PC-9 (cell line): ENCODE measurements at regions not wholly inside any gene's neighbourhood (a gene's known extent, or its start where the extent isn't known, plus 50 kb on each side); places are given as distances from the start of the nearest gene placed in this dataset.

ENCODE experiments used
- BruUV-seq: library from RNA; stranded (reverse); fragments of 400-500 nt; replicated peaks from 2 replicates; lab custom pipeline; 2021; lab: Mats Ljungman, UMichigan
- CTCF ChIA-PET: fragments of 300-600 bp; sonication (Branson Sonifier 250); formaldehyde crosslinking; loops from one replicate; lab custom pipeline; 2022; ENCODE audit warnings: antibody characterized with exemption; lab: Charles Lee
- POLR2A ChIA-PET: fragments of 300-600 bp; sonication (Branson Sonifier 250); formaldehyde crosslinking; loops from one replicate; lab custom pipeline; 2022; ENCODE audit warnings: antibody characterized with exemption; ENCODE audit not compliant: unreplicated experiment; lab: Charles Lee
- DNase-seq, 2 experiments: peaks; one replicate each; pipeline versions ENCODE4 v3.0.0 to v3.0.0-alpha.2; 2015 to 2022; ENCODE audit warnings: mixed read lengths in 1 of 2
- H2AFZ ChIP-seq: fragments of 200-600 bp; sonication (generic); 2 replicates; pipeline ENCODE4 v1.8.1; 2017; ENCODE audit warnings: antibody characterized with exemption
- H3F3A ChIP-seq: fragments of 200-600 bp; sonication (generic); 2 replicates; pipeline ENCODE4 v1.8.1; 2017; ENCODE audit warnings: antibody characterized with exemption, mild to moderate bottlenecking, low read depth; ENCODE audit not compliant: insufficient read depth
- H3K27ac ChIP-seq: fragments of 200-600 bp; sonication (generic); 2 replicates; pipeline ENCODE4 v1.6.1; 2016; ENCODE audit warnings: mixed run types
- H3K27me3 ChIP-seq: fragments of 200-600 bp; sonication (generic); 2 replicates; pipeline ENCODE4 v1.6.1; 2016; ENCODE audit warnings: low read depth, mixed run types; ENCODE audit not compliant: insufficient read depth
- H3K36me3 ChIP-seq: fragments of 200-600 bp; sonication (generic); 2 replicates; pipeline ENCODE4 v1.6.1; 2016; ENCODE audit warnings: low read depth, mixed run types
- H3K4me1 ChIP-seq: fragments of 200-600 bp; sonication (generic); replicated peaks from 2 replicates; pipeline ENCODE4 v1.6.1; 2016; ENCODE audit warnings: mixed run types; ENCODE audit not compliant: insufficient read depth
- H3K4me2 ChIP-seq: fragments of 200-600 bp; sonication (generic); 2 replicates; pipeline ENCODE4 v1.6.1; 2017; ENCODE audit warnings: mixed run types
- H3K4me3 ChIP-seq: fragments of 200-600 bp; sonication (generic); 2 replicates; pipeline ENCODE4 v1.6.1; 2016; ENCODE audit warnings: mixed run types
- H3K79me2 ChIP-seq: fragments of 200-600 bp; sonication (generic); 2 replicates; pipeline ENCODE4 v1.6.1; 2017; ENCODE audit warnings: low read depth, mixed run types
- H3K9me2 ChIP-seq: fragments of 200-600 bp; sonication (generic); 2 replicates; pipeline ENCODE4 v1.8.1; 2017; ENCODE audit warnings: mild to moderate bottlenecking; ENCODE audit not compliant: insufficient read depth
- H3K9me3 ChIP-seq: fragments of 200-600 bp; sonication (generic); 2 replicates; pipeline ENCODE4 v1.8.1; 2016; ENCODE audit warnings: low read depth; ENCODE audit not compliant: insufficient read depth
- H4K20me1 ChIP-seq: fragments of 200-600 bp; sonication (generic); 2 replicates; pipeline ENCODE4 v1.8.1; 2017; ENCODE audit not compliant: insufficient read depth
- EZH2 ChIP-seq: fragments of 200-600 bp; sonication (generic); IDR thresholded peaks from 2 replicates; pipeline ENCODE4 v1.8.0; 2017; ENCODE audit warnings: antibody characterized with exemption, low read depth
- intact Hi-C: fragments of 100-400 bp; cut with micrococcal nuclease; formaldehyde crosslinking; loops from one replicate; pipeline ENCODE4 v1.10.0; 2022; ENCODE audit not compliant: unreplicated experiment
- TF ChIP-seq, protein P1 (sequence below): fragments of 200-600 bp; sonication (generic); conservative IDR thresholded peaks from 2 replicates; pipeline ENCODE4 v1.6.1; 2017; ENCODE audit warnings: mixed run types, antibody characterized with exemption, mild to moderate bottlenecking, moderate library complexity

DNA sequence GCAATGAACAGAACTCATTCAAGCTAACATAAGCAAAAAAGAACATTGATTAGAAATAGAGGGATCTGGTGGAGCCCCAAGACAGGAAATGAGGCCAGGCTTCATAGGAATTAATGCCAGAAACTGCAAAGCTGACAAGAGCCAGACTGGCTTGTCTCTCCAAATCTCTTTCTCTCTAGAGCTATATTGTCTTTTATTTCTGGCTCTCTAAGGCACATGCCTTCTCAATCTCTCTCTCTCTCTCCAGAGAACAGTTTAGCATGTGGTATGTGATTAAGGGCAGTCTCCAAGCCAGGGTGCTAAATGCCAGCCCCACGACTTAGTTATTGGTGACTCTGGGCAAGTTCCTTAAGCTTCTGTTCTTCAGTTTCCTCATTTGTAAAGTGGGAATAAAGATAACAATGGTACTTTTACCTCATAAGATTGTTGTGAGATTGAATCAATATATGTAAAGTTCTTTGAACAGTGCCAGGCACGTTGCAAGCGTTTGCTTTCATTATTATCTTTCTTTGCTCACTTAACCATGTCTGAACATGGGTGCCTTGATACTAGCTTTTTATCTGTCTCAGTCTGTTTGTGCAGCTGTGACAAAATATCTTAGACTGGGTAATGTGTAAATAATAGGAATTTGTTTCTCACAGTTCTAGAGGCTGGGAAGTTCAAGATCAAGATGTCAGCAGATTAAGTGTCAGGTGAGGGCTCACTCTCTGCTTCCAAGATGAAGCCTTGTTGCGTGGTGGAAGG, 123.2 kb downstream of the BDH1 start:
- CTCF ChIA-PET, result no interaction called here
- BruUV-seq, result no TSS peak
- H4K20me1 ChIP-seq, result no peaks in the 10 kb centered on the region

DNA sequence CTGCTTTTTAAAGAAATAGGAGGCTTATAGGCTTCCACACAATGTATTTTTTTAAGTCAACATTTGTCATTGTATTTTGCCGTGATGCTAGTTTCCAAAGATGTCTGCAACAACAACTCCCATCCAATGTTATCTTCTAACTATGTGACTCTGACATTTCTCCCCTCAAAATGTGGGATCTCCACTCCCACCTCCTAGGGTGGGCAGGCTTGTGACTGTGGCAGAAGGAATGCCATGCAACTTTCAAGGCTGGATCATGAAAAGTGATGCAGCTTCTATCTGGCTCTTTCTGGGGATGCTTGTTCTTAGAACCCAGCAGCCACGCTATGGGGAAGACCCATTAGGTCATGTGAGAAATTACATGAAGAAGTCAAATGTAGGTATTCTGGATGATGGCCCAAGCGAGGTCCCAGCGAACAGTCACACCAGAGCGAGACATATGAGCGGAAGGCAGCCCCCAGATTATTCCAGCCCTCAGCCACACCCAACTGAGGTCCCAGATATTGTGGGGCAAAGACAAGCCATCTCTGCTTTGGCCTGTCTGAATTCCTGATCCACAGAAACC, 124.3 kb downstream of the BDH1 start:
- CTCF ChIA-PET, result no interaction called here

More for the DNA sequence above, 123.2 kb downstream of the BDH1 start:
- H3K27me3 ChIP-seq, result no peaks in the 10 kb centered on the region
- intact Hi-C loops, result no loop called here
- H3F3A ChIP-seq, result peaks cover 3% of the 10 kb centered on the region; the same call in 1 of the 2 replicates
- no peaks in the 10 kb centered on the region for H3K9me2 ChIP-seq
- H3K4me2 ChIP-seq, result no peak overlapping the region
- no peaks in the 10 kb centered on the region for H3K9me3 ChIP-seq
- no peak overlapping the region for H2AFZ ChIP-seq
- H3K4me3 ChIP-seq, result no peak overlapping the region
- H3K27ac ChIP-seq, result no peak overlapping the region
- DNase-seq, result no peak
- no peaks in the 10 kb centered on the region for H3K36me3 ChIP-seq
- POLR2A ChIA-PET, result interaction anchor here (0.7 kb wide), 1 partner anchor 58 kb away, joined by 5 read pairs; no protein-coding TSS in a partner anchor
- TF ChIP-seq, protein P1, sequence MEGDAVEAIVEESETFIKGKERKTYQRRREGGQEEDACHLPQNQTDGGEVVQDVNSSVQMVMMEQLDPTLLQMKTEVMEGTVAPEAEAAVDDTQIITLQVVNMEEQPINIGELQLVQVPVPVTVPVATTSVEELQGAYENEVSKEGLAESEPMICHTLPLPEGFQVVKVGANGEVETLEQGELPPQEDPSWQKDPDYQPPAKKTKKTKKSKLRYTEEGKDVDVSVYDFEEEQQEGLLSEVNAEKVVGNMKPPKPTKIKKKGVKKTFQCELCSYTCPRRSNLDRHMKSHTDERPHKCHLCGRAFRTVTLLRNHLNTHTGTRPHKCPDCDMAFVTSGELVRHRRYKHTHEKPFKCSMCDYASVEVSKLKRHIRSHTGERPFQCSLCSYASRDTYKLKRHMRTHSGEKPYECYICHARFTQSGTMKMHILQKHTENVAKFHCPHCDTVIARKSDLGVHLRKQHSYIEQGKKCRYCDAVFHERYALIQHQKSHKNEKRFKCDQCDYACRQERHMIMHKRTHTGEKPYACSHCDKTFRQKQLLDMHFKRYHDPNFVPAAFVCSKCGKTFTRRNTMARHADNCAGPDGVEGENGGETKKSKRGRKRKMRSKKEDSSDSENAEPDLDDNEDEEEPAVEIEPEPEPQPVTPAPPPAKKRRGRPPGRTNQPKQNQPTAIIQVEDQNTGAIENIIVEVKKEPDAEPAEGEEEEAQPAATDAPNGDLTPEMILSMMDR, result no peak
- TF ChIP-seq EZH2, result no peak
- H3K4me1 ChIP-seq, result no peaks in the 10 kb centered on the region
- H3K79me2 ChIP-seq, result no peaks in the 10 kb centered on the region

GRCh38 chr3:197430934-197431333, 124.8 kb downstream of the BDH1 start:
- no peaks in the 10 kb centered on the region for H3K9me3 ChIP-seq
- H3K4me1 ChIP-seq, result no peaks in the 10 kb centered on the region
- intact Hi-C loops, result no loop called here
- ChIA-PET CTCF (interaction anchor here (0.7 kb wide), 1 partner anchor 76 kb away, joined by 3 read pairs; no protein-coding TSS in a partner anchor), POLR2A (no interaction called here)
- no peak overlapping the region for H3K4me3 ChIP-seq
- TF ChIP-seq EZH2, result no peak
- TF ChIP-seq, protein P1, result no peak
- no peaks in the 10 kb centered on the region for H3K27me3 ChIP-seq
- BruUV-seq, result no TSS peak
- DNase-seq, result no peak
- peaks cover 3% of the 10 kb centered on the region; the same call in 1 of the 2 replicates for H3F3A ChIP-seq
- no peak overlapping the region for H3K27ac ChIP-seq
- no peak overlapping the region for H2AFZ ChIP-seq
- no peaks in the 10 kb centered on the region for H3K36me3 ChIP-seq
- H3K4me2 ChIP-seq, result no peak overlapping the region
- H4K20me1 ChIP-seq, result no peaks in the 10 kb centered on the region
- no peaks in the 10 kb centered on the region for H3K79me2 ChIP-seq
- no peaks in the 10 kb centered on the region for H3K9me2 ChIP-seq

More for the DNA sequence above, 124.3 kb downstream of the BDH1 start:
- no peaks in the 10 kb centered on the region for H3K4me1 ChIP-seq
- no TSS peak for BruUV-seq
- POLR2A ChIA-PET, result no interaction called here
- no peak overlapping the region for H3K27ac ChIP-seq
- no peak overlapping the region for H2AFZ ChIP-seq
- no peaks in the 10 kb centered on the region for H3K9me2 ChIP-seq
- intact Hi-C loops, result no loop called here
- H3F3A ChIP-seq, result peaks cover 3% of the 10 kb centered on the region; the same call in 1 of the 2 replicates
- H3K36me3 ChIP-seq, result no peaks in the 10 kb centered on the region
- H4K20me1 ChIP-seq, result no peaks in the 10 kb centered on the region
- no peaks in the 10 kb centered on the region for H3K9me3 ChIP-seq
- no peaks in the 10 kb centered on the region for H3K79me2 ChIP-seq
- no peak overlapping the region for H3K4me2 ChIP-seq
- H3K27me3 ChIP-seq, result no peaks in the 10 kb centered on the region
- no peak overlapping the region for H3K4me3 ChIP-seq
- no peak for TF ChIP-seq EZH2
- TF ChIP-seq, protein P1, result no peak
- DNase-seq, result no peak
